ENCODE measurements at regions not wholly inside any gene's neighbourhood (a gene's known extent, or its start where the extent isn't known, plus 50 kb on each side); places are given as distances from the start of the nearest gene placed in this dataset.

DNA sequence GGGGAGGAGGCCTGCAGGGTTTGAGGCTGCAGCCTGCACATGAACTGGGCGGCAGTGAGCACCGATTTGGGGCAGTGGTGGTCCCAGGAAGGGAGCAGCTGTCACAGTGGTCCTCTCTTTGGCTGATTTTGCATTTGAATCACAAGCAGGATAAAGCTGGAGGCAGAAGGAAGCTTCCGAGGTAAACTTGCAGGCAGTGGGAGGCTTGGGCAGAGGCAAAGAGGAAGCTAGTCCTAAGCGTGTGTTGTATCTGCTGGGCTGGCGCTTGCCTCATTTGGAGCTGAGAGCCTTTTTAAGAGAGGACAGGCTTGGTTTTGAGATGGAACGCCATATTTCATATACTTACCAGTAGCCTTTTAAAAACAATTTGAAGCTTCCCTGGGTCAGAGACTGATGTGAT is 177.2 kb upstream of the PODXL start:
- H3K27ac ChIP-seq (ENCODE audit: low read depth, low read length): no peak overlapping the region
- H3K4me1 ChIP-seq (ENCODE audit: insufficient read depth, low read length): no peaks in the 10 kb centered on the region
- H3K4me3 ChIP-seq (ENCODE audit: insufficient read depth, low read length): no peak overlapping the region
- no peak overlapping the region for H3K4me2 ChIP-seq (ENCODE audit: insufficient read depth, low read length)
- TF ChIP-seq, protein P1, sequence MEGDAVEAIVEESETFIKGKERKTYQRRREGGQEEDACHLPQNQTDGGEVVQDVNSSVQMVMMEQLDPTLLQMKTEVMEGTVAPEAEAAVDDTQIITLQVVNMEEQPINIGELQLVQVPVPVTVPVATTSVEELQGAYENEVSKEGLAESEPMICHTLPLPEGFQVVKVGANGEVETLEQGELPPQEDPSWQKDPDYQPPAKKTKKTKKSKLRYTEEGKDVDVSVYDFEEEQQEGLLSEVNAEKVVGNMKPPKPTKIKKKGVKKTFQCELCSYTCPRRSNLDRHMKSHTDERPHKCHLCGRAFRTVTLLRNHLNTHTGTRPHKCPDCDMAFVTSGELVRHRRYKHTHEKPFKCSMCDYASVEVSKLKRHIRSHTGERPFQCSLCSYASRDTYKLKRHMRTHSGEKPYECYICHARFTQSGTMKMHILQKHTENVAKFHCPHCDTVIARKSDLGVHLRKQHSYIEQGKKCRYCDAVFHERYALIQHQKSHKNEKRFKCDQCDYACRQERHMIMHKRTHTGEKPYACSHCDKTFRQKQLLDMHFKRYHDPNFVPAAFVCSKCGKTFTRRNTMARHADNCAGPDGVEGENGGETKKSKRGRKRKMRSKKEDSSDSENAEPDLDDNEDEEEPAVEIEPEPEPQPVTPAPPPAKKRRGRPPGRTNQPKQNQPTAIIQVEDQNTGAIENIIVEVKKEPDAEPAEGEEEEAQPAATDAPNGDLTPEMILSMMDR (IDR thresholded peaks at IDR 0.05; ENCODE audit: extremely low read depth, low read depth, low read length): no peak
- H3K27me3 ChIP-seq (ENCODE audit: insufficient read depth, low read length): peaks cover 7% of the 10 kb centered on the region
- H4K20me1 ChIP-seq (ENCODE audit: insufficient read depth, low read length): no peaks in the 10 kb centered on the region
- no peaks in the 10 kb centered on the region for H3K79me2 ChIP-seq (ENCODE audit: insufficient read depth, low read length)
- H3K36me3 ChIP-seq (ENCODE audit: insufficient read depth, low read length): no peaks in the 10 kb centered on the region
- DNase-seq (ENCODE audit: insufficient read length, low spot score, missing footprints): peak; percentile 42
- no peaks in the 10 kb centered on the region for H3K9me3 ChIP-seq (ENCODE audit: low read depth, low read length)
- no peak overlapping the region for H2AFZ ChIP-seq (ENCODE audit: low read length)

DNA sequence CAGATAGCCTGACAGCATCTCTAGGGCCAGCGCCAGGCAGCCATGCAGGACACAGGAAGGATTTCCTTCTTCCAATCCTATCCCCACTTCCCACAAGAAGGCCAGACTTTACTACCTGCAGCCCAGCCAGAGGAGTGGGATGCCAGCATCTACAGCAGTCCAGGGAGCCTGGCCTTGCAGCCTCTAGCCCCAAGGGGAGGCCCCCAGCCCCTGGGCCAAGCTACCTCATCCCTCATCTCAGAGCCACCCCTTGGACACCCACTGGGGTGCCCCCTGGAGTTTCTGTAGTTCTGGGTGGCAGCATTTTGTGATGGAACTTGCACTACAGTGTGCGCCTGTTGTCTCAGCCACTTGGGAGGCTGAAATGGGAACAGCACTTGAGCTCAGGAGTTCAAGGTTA is 170.8 kb upstream of the PODXL start:
- no peaks in the 10 kb centered on the region for H3K36me3 ChIP-seq (ENCODE audit: insufficient read depth, low read length)
- H3K79me2 ChIP-seq (ENCODE audit: insufficient read depth, low read length): no peaks in the 10 kb centered on the region
- H2AFZ ChIP-seq (ENCODE audit: low read length): no peak overlapping the region
- H3K27me3 ChIP-seq (ENCODE audit: insufficient read depth, low read length): peaks cover 5% of the 10 kb centered on the region
- no peak overlapping the region for H3K4me3 ChIP-seq (ENCODE audit: insufficient read depth, low read length)
- H3K9me3 ChIP-seq (ENCODE audit: low read depth, low read length): no peaks in the 10 kb centered on the region
- no peaks in the 10 kb centered on the region for H3K4me1 ChIP-seq (ENCODE audit: insufficient read depth, low read length)
- no peak overlapping the region for H3K4me2 ChIP-seq (ENCODE audit: insufficient read depth, low read length)
- no peak overlapping the region for H3K27ac ChIP-seq (ENCODE audit: low read depth, low read length)
- DNase-seq (ENCODE audit: insufficient read length, low spot score, missing footprints): no peak
- TF ChIP-seq, protein P1 (IDR thresholded peaks at IDR 0.05; ENCODE audit: extremely low read depth, low read depth, low read length): no peak
- no peaks in the 10 kb centered on the region for H4K20me1 ChIP-seq (ENCODE audit: insufficient read depth, low read length)

DNA sequence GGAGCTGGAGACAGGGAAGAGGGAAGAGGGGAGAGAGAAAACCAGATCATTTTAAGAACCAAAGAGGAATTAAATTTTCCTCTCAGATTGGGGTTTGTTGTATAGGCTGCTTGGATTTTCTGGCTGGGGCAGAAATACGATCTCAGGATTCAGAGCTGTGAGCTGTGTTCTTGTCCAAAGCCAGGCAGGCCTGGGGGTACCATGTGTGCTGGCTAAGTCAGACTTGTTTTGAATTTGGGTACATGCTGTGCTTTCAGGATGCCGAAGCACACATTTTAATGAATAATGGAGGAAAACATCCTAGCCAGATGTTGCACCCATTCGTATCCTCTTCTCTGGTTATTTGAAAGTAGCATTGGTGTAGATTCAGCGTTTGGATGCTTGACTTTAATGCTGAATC is 170.3 kb upstream of the PODXL start:
- H3K79me2 ChIP-seq (ENCODE audit: insufficient read depth, low read length): no peaks in the 10 kb centered on the region
- no peak overlapping the region for H3K4me2 ChIP-seq (ENCODE audit: insufficient read depth, low read length)
- H3K27me3 ChIP-seq (ENCODE audit: insufficient read depth, low read length): peaks cover 5% of the 10 kb centered on the region
- H3K36me3 ChIP-seq (ENCODE audit: insufficient read depth, low read length): no peaks in the 10 kb centered on the region
- no peak overlapping the region for H2AFZ ChIP-seq (ENCODE audit: low read length)
- H3K9me3 ChIP-seq (ENCODE audit: low read depth, low read length): no peaks in the 10 kb centered on the region
- H4K20me1 ChIP-seq (ENCODE audit: insufficient read depth, low read length): no peaks in the 10 kb centered on the region
- no peaks in the 10 kb centered on the region for H3K4me1 ChIP-seq (ENCODE audit: insufficient read depth, low read length)
- H3K4me3 ChIP-seq (ENCODE audit: insufficient read depth, low read length): no peak overlapping the region
- TF ChIP-seq, protein P1 (IDR thresholded peaks at IDR 0.05; ENCODE audit: extremely low read depth, low read depth, low read length): no peak
- H3K27ac ChIP-seq (ENCODE audit: low read depth, low read length): no peak overlapping the region
- no peak for DNase-seq (ENCODE audit: insufficient read length, low spot score, missing footprints)

DNA sequence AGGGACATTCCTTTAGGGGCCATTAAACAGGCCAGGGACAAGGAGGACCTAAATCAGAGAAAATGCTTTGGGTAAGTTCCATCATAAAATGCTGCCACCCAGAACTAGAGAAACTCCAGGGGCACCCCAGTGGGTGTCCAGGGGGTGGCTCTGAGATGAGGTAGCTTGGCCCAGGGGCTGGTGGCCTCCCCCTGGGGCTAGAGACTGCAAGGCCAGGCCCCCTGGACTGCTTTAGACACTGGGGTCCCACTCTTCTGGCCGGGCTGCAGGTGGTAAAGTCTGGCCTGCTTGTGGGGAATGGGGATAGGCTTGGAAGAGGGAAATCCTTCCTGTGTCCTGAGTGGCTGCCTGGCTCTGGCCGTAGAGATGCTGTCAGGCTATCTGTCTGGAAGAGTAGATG is 169.6 kb upstream of the PODXL start:
- TF ChIP-seq, protein P1 (IDR thresholded peaks at IDR 0.05; ENCODE audit: extremely low read depth, low read depth, low read length): no peak
- Histone ChIP-seq H4K20me1 (ENCODE audit: insufficient read depth, low read length) (no peaks in the 10 kb centered on the region), H3K4me2 (ENCODE audit: insufficient read depth, low read length) (no peak overlapping the region), H2AFZ (ENCODE audit: low read length) (no peak overlapping the region), H3K4me3 (ENCODE audit: insufficient read depth, low read length) (no peak overlapping the region), H3K27me3 (ENCODE audit: insufficient read depth, low read length) (peaks cover 5% of the 10 kb centered on the region), H3K27ac (ENCODE audit: low read depth, low read length) (no peak overlapping the region), H3K9me3 (ENCODE audit: low read depth, low read length) (no peaks in the 10 kb centered on the region), H3K4me1 (ENCODE audit: insufficient read depth, low read length) (no peaks in the 10 kb centered on the region), H3K36me3 (ENCODE audit: insufficient read depth, low read length) (no peaks in the 10 kb centered on the region), H3K79me2 (ENCODE audit: insufficient read depth, low read length) (no peaks in the 10 kb centered on the region)
- no peak for DNase-seq (ENCODE audit: insufficient read length, low spot score, missing footprints)

All from osteoblast (primary cell).